Keratinocyte (primary cell): ENCODE measurements at regions not wholly inside any gene's neighbourhood (a gene's known extent, or its start where the extent isn't known, plus 50 kb on each side); places are given as distances from the start of the nearest gene placed in this dataset.

ENCODE experiments used
- DNase-seq: peaks from one replicate; pipeline ENCODE4 v3.0.0-alpha.2; 2011; ENCODE audit warnings: low read depth, missing footprints, low spot score
- FAIRE-seq: peaks from 2 replicates; lab custom pipeline; 2011; peaks lifted over from hg19 to GRCh38; lab: Jason Lieb, UNC
- H2AFZ ChIP-seq: 2 replicates; pipeline ENCODE4 v1.6.0; 2012; ENCODE audit warnings: low read length, control low read depth, inconsistent platforms; ENCODE audit not compliant: control insufficient read depth
- H3K27ac ChIP-seq: 2 replicates; pipeline ENCODE4 v1.5.1; 2011; ENCODE audit warnings: low read length; ENCODE audit not compliant: control insufficient read depth, insufficient read depth
- H3K27me3 ChIP-seq: 3 replicates; pipeline ENCODE4 v1.6.0; 2011; ENCODE audit warnings: low read length; ENCODE audit not compliant: control insufficient read depth, insufficient read depth; ENCODE audit errors: extremely low read depth
- H3K36me3 ChIP-seq, 2 experiments: 2 replicates in 1 of 2; 3 replicates in 1 of 2; pipeline ENCODE4 v1.5.1; 2011; ENCODE audit warnings: low read length in 2 of 2, mild to moderate bottlenecking in 1 of 2; ENCODE audit not compliant: control insufficient read depth in 2 of 2, insufficient read depth in 2 of 2; ENCODE audit errors: extremely low read depth in 1 of 2
- H3K4me1 ChIP-seq: 3 replicates; pipeline ENCODE4 v1.5.1; 2011; ENCODE audit warnings: low read length; ENCODE audit not compliant: control insufficient read depth, insufficient read depth; ENCODE audit errors: extremely low read depth
- H3K4me2 ChIP-seq: 3 replicates; pipeline ENCODE4 v1.6.0; 2011; ENCODE audit warnings: low read depth, low read length; ENCODE audit not compliant: control insufficient read depth, insufficient read depth; ENCODE audit errors: extremely low read depth
- H3K4me3 ChIP-seq, 3 experiments: fragments of 200-600 bp in 1 of 3; sonication (generic) in 1 of 3; 2 replicates in 2 of 3; 3 replicates in 1 of 3; pipeline ENCODE4 v1.5.1; 2011 to 2016; ENCODE audit warnings: low read length in 3 of 3, mild to moderate bottlenecking in 3 of 3, control low read depth in 2 of 3, inconsistent platforms in 1 of 3, low read depth in 1 of 3, mixed read lengths in 1 of 3, mixed run types in 1 of 3, moderate library complexity in 1 of 3; ENCODE audit not compliant: control insufficient read depth in 2 of 3, insufficient read depth in 2 of 3; ENCODE audit errors: extremely low read depth in 1 of 3
- H3K79me2 ChIP-seq: 2 replicates; pipeline ENCODE4 v1.6.0; 2012; ENCODE audit warnings: low read length; ENCODE audit not compliant: control insufficient read depth, insufficient read depth
- H3K9ac ChIP-seq: 3 replicates; pipeline ENCODE4 v1.6.0; 2011; ENCODE audit warnings: low read length; ENCODE audit not compliant: control insufficient read depth, insufficient read depth; ENCODE audit errors: extremely low read depth
- H3K9me1 ChIP-seq: 3 replicates; pipeline ENCODE4 v1.6.0; 2011; ENCODE audit warnings: low read length; ENCODE audit not compliant: control insufficient read depth, insufficient read depth; ENCODE audit errors: extremely low read depth
- H3K9me3 ChIP-seq: 2 replicates; pipeline ENCODE4 v1.5.1; 2012; ENCODE audit warnings: low read depth, low read length; ENCODE audit not compliant: control insufficient read depth
- H4K20me1 ChIP-seq: 3 replicates; pipeline ENCODE4 v1.6.0; 2011; ENCODE audit warnings: low read length; ENCODE audit not compliant: control insufficient read depth, insufficient read depth; ENCODE audit errors: extremely low read depth
- EZH2 ChIP-seq: IDR thresholded peaks from one replicate; pipeline ENCODE4 v1.6.1; 2012; ENCODE audit warnings: inconsistent platforms, mild to moderate bottlenecking, low read length, moderate library complexity
- dilution Hi-C: fragments of 300-500 bp; cut with MboI; formaldehyde crosslinking; loops from one replicate; pipeline ENCODE4 v1.7.0; 2020; ENCODE audit warnings: low sequenced_read_pairs; ENCODE audit not compliant: extremely low pct_ligation_motif_present
- TF ChIP-seq, protein P1 (sequence below), 3 experiments: IDR thresholded peaks in 1 of 3; conservative IDR thresholded peaks in 1 of 3; optimal IDR thresholded peaks in 1 of 3; 2 replicates in 2 of 3; 3 replicates in 1 of 3; pipeline versions ENCODE3 to v1.5.1; 2011; ENCODE audit warnings: low read length in 3 of 3, mild to moderate bottlenecking in 3 of 3, moderate library complexity in 2 of 3, control low read depth in 1 of 3, inconsistent platforms in 1 of 3; ENCODE audit not compliant: insufficient read depth in 2 of 3; ENCODE audit errors: extremely low read depth in 1 of 3

DNA sequence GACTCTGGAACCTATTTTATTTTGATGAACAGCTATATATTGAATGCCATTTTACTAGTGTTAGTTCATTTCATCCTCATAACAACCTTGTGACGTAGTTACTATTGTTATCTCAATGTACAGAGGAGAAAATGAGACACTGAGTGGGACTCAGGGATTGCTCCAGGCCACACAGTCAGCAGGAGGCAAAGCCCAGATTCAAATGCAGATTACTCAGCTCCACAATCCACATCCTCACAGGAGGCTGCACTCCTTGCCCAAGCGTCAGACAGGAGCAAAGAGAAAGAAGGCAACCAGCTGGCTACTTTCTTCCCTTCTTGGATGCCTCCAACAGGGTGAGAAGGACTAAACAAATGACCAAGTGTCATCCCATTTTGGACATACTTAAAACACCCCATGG, 92.0 kb upstream of the CCDC54 start:
- no peak overlapping the region for H3K9ac ChIP-seq
- no peak overlapping the region for H2AFZ ChIP-seq
- peak; percentile 20 for FAIRE-seq
- DNase-seq, result no peak
- TF ChIP-seq, protein P1, sequence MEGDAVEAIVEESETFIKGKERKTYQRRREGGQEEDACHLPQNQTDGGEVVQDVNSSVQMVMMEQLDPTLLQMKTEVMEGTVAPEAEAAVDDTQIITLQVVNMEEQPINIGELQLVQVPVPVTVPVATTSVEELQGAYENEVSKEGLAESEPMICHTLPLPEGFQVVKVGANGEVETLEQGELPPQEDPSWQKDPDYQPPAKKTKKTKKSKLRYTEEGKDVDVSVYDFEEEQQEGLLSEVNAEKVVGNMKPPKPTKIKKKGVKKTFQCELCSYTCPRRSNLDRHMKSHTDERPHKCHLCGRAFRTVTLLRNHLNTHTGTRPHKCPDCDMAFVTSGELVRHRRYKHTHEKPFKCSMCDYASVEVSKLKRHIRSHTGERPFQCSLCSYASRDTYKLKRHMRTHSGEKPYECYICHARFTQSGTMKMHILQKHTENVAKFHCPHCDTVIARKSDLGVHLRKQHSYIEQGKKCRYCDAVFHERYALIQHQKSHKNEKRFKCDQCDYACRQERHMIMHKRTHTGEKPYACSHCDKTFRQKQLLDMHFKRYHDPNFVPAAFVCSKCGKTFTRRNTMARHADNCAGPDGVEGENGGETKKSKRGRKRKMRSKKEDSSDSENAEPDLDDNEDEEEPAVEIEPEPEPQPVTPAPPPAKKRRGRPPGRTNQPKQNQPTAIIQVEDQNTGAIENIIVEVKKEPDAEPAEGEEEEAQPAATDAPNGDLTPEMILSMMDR (optimal IDR thresholded peaks at IDR 0.05 in 1 of 3, IDR thresholded peaks at IDR 0.05 in 1 of 3, conservative IDR thresholded peaks at IDR 0.05 in 1 of 3; ENCODE audit: extremely low read depth in 1 of 3, insufficient read depth in 2 of 3, low read length in 3 of 3), result no peak
- no peak for TF ChIP-seq EZH2
- H4K20me1 ChIP-seq, result no peaks in the 10 kb centered on the region
- no peaks in the 10 kb centered on the region for H3K27me3 ChIP-seq
- no peaks in the 10 kb centered on the region for H3K9me3 ChIP-seq
- no peak overlapping the region for H3K27ac ChIP-seq
- no peaks in the 10 kb centered on the region for H3K9me1 ChIP-seq
- no peak overlapping the region for H3K4me3 ChIP-seq
- no peaks in the 10 kb centered on the region for H3K36me3 ChIP-seq
- dilution Hi-C loops, result no loop called here
- peaks cover 7% of the 10 kb centered on the region for H3K4me1 ChIP-seq
- no peaks in the 10 kb centered on the region for H3K79me2 ChIP-seq
- H3K4me2 ChIP-seq, result no peak overlapping the region

DNA sequence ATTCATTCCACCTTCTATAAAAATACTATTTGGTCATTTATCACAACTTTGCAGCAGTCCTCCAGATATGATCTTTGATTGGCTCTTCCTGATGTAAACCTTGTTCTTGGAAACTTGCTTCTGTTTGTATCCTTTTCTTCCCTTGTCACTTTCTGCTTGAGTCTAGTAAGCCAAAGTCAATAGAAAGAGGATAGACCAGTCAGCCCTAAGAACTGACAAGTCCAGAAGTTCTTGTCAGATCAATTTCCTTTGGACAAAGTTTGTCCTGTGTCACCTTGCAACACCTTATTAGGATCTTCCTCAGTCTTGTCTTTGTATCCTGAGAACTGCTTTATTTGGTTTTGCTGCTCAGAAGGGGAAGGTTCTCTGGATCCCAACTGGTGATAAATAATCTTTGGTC, 87.9 kb upstream of the CCDC54 start:
- no peaks in the 10 kb centered on the region for H3K9me1 ChIP-seq
- dilution Hi-C loops, result no loop called here
- FAIRE-seq, result no peak
- H3K27me3 ChIP-seq, result no peaks in the 10 kb centered on the region
- H3K4me2 ChIP-seq, result no peak overlapping the region
- peaks cover 6% of the 10 kb centered on the region for H3K4me1 ChIP-seq
- H2AFZ ChIP-seq, result no peak overlapping the region
- no peaks in the 10 kb centered on the region for H3K9me3 ChIP-seq
- H3K79me2 ChIP-seq, result no peaks in the 10 kb centered on the region
- no peak for TF ChIP-seq EZH2
- TF ChIP-seq, protein P1 (optimal IDR thresholded peaks at IDR 0.05 in 1 of 3, IDR thresholded peaks at IDR 0.05 in 1 of 3, conservative IDR thresholded peaks at IDR 0.05 in 1 of 3; ENCODE audit: extremely low read depth in 1 of 3, insufficient read depth in 2 of 3, low read length in 3 of 3), result no peak
- DNase-seq, result no peak
- H3K4me3 ChIP-seq, result no peak overlapping the region
- no peak overlapping the region for H3K27ac ChIP-seq
- H3K36me3 ChIP-seq, result no peaks in the 10 kb centered on the region
- no peaks in the 10 kb centered on the region for H4K20me1 ChIP-seq
- H3K9ac ChIP-seq, result no peak overlapping the region
